Keratinocyte (primary cell): ENCODE measurements at regions not wholly inside any gene's neighbourhood (a gene's known extent, or its start where the extent isn't known, plus 50 kb on each side); places are given as distances from the start of the nearest gene placed in this dataset.

Experiments used
- DNase-seq: peaks from one replicate; pipeline ENCODE4 v3.0.0-alpha.2; 2011; ENCODE audit warnings: low read depth, missing footprints, low spot score
- FAIRE-seq: peaks from 2 replicates; lab custom pipeline; 2011; peaks lifted over from hg19 to GRCh38; lab: Jason Lieb, UNC
- H2AFZ ChIP-seq: 2 replicates; pipeline ENCODE4 v1.6.0; 2012; ENCODE audit warnings: low read length, control low read depth, inconsistent platforms; ENCODE audit not compliant: control insufficient read depth
- H3K27ac ChIP-seq: 2 replicates; pipeline ENCODE4 v1.5.1; 2011; ENCODE audit warnings: low read length; ENCODE audit not compliant: control insufficient read depth, insufficient read depth
- H3K27me3 ChIP-seq: 3 replicates; pipeline ENCODE4 v1.6.0; 2011; ENCODE audit warnings: low read length; ENCODE audit not compliant: control insufficient read depth, insufficient read depth; ENCODE audit errors: extremely low read depth
- H3K36me3 ChIP-seq, 2 experiments: 2 replicates in 1 of 2; 3 replicates in 1 of 2; pipeline ENCODE4 v1.5.1; 2011; ENCODE audit warnings: low read length in 2 of 2, mild to moderate bottlenecking in 1 of 2; ENCODE audit not compliant: control insufficient read depth in 2 of 2, insufficient read depth in 2 of 2; ENCODE audit errors: extremely low read depth in 1 of 2
- H3K4me1 ChIP-seq: 3 replicates; pipeline ENCODE4 v1.5.1; 2011; ENCODE audit warnings: low read length; ENCODE audit not compliant: control insufficient read depth, insufficient read depth; ENCODE audit errors: extremely low read depth
- H3K4me2 ChIP-seq: 3 replicates; pipeline ENCODE4 v1.6.0; 2011; ENCODE audit warnings: low read depth, low read length; ENCODE audit not compliant: control insufficient read depth, insufficient read depth; ENCODE audit errors: extremely low read depth
- H3K4me3 ChIP-seq, 3 experiments: fragments of 200-600 bp in 1 of 3; sonication (generic) in 1 of 3; 2 replicates in 2 of 3; 3 replicates in 1 of 3; pipeline ENCODE4 v1.5.1; 2011 to 2016; ENCODE audit warnings: low read length in 3 of 3, mild to moderate bottlenecking in 3 of 3, control low read depth in 2 of 3, inconsistent platforms in 1 of 3, low read depth in 1 of 3, mixed read lengths in 1 of 3, mixed run types in 1 of 3, moderate library complexity in 1 of 3; ENCODE audit not compliant: control insufficient read depth in 2 of 3, insufficient read depth in 2 of 3; ENCODE audit errors: extremely low read depth in 1 of 3
- H3K79me2 ChIP-seq: 2 replicates; pipeline ENCODE4 v1.6.0; 2012; ENCODE audit warnings: low read length; ENCODE audit not compliant: control insufficient read depth, insufficient read depth
- H3K9ac ChIP-seq: 3 replicates; pipeline ENCODE4 v1.6.0; 2011; ENCODE audit warnings: low read length; ENCODE audit not compliant: control insufficient read depth, insufficient read depth; ENCODE audit errors: extremely low read depth
- H3K9me1 ChIP-seq: 3 replicates; pipeline ENCODE4 v1.6.0; 2011; ENCODE audit warnings: low read length; ENCODE audit not compliant: control insufficient read depth, insufficient read depth; ENCODE audit errors: extremely low read depth
- H3K9me3 ChIP-seq: 2 replicates; pipeline ENCODE4 v1.5.1; 2012; ENCODE audit warnings: low read depth, low read length; ENCODE audit not compliant: control insufficient read depth
- H4K20me1 ChIP-seq: 3 replicates; pipeline ENCODE4 v1.6.0; 2011; ENCODE audit warnings: low read length; ENCODE audit not compliant: control insufficient read depth, insufficient read depth; ENCODE audit errors: extremely low read depth
- EZH2 ChIP-seq: IDR thresholded peaks from one replicate; pipeline ENCODE4 v1.6.1; 2012; ENCODE audit warnings: inconsistent platforms, mild to moderate bottlenecking, low read length, moderate library complexity
- dilution Hi-C: fragments of 300-500 bp; cut with MboI; formaldehyde crosslinking; loops from one replicate; pipeline ENCODE4 v1.7.0; 2020; ENCODE audit warnings: low sequenced_read_pairs; ENCODE audit not compliant: extremely low pct_ligation_motif_present
- TF ChIP-seq, protein P1 (sequence below), 3 experiments: IDR thresholded peaks in 1 of 3; conservative IDR thresholded peaks in 1 of 3; optimal IDR thresholded peaks in 1 of 3; 2 replicates in 2 of 3; 3 replicates in 1 of 3; pipeline versions ENCODE3 to v1.5.1; 2011; ENCODE audit warnings: low read length in 3 of 3, mild to moderate bottlenecking in 3 of 3, moderate library complexity in 2 of 3, control low read depth in 1 of 3, inconsistent platforms in 1 of 3; ENCODE audit not compliant: insufficient read depth in 2 of 3; ENCODE audit errors: extremely low read depth in 1 of 3

DNA sequence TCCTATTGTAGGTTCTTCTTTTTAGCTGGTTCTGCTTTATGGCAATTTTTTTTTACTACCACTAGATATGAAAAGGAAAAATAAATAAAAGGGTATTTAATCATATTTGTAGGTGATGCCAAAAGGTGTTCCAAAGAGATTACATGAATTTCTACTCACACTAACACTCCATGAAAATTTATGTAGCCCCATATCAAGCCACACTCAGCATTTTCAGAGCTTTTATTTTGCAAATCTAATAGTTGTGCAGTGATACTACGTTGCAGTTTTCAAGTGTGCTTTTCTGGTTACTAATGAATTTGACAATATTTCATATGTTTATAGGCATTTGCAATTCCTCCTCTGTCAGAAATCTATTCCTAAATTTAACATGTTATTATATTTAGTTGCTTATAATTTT, 363.9 kb upstream of the TMEFF2 start:
- Histone ChIP-seq H3K4me2 (no peak overlapping the region), H3K79me2 (no peaks in the 10 kb centered on the region), H3K36me3 (no peaks in the 10 kb centered on the region), H3K9me1 (no peaks in the 10 kb centered on the region), H4K20me1 (no peaks in the 10 kb centered on the region), H3K27ac (no peak overlapping the region), H3K27me3 (no peaks in the 10 kb centered on the region), H3K4me3 (no peak overlapping the region), H3K9ac (no peak overlapping the region), H2AFZ (no peak overlapping the region), H3K9me3 (no peaks in the 10 kb centered on the region), H3K4me1 (no peaks in the 10 kb centered on the region)
- DNase-seq (no peak), FAIRE-seq (no peak)
- TF ChIP-seq EZH2, result no peak
- TF ChIP-seq, protein P1, sequence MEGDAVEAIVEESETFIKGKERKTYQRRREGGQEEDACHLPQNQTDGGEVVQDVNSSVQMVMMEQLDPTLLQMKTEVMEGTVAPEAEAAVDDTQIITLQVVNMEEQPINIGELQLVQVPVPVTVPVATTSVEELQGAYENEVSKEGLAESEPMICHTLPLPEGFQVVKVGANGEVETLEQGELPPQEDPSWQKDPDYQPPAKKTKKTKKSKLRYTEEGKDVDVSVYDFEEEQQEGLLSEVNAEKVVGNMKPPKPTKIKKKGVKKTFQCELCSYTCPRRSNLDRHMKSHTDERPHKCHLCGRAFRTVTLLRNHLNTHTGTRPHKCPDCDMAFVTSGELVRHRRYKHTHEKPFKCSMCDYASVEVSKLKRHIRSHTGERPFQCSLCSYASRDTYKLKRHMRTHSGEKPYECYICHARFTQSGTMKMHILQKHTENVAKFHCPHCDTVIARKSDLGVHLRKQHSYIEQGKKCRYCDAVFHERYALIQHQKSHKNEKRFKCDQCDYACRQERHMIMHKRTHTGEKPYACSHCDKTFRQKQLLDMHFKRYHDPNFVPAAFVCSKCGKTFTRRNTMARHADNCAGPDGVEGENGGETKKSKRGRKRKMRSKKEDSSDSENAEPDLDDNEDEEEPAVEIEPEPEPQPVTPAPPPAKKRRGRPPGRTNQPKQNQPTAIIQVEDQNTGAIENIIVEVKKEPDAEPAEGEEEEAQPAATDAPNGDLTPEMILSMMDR (optimal IDR thresholded peaks at IDR 0.05 in 1 of 3, IDR thresholded peaks at IDR 0.05 in 1 of 3, conservative IDR thresholded peaks at IDR 0.05 in 1 of 3; ENCODE audit: extremely low read depth in 1 of 3, insufficient read depth in 2 of 3, low read length in 3 of 3), result no peak
- dilution Hi-C loops, result no loop called here

DNA sequence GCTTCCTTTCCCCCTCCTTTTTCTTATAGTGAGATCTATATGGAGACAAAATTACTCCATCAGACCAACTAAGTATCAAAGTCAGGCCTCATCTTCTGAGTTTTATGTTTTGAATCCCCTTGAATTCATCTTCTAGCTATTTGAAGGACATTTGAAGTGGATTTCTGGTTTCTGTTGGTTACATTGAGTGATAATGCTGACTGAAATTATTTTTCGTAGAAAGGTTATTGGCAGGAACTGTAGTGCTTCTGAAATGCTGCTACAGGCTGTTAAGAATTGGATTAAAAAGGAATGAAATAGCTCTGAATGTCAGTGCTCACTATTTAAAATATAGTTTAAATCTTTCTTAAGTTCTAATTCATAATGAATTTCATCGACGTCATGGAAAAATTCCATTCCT, 361.0 kb upstream of the TMEFF2 start:
- no peak for FAIRE-seq
- H3K9me3 ChIP-seq, result no peaks in the 10 kb centered on the region
- TF ChIP-seq EZH2, result no peak
- DNase-seq, result no peak
- dilution Hi-C loops, result no loop called here
- H3K9me1 ChIP-seq, result no peaks in the 10 kb centered on the region
- H3K4me2 ChIP-seq, result no peak overlapping the region
- H3K27me3 ChIP-seq, result no peaks in the 10 kb centered on the region
- H3K9ac ChIP-seq, result no peak overlapping the region
- no peaks in the 10 kb centered on the region for H3K36me3 ChIP-seq
- H3K27ac ChIP-seq, result no peak overlapping the region
- no peak overlapping the region for H2AFZ ChIP-seq
- H3K4me1 ChIP-seq, result no peaks in the 10 kb centered on the region
- H4K20me1 ChIP-seq, result no peaks in the 10 kb centered on the region
- H3K4me3 ChIP-seq, result no peak overlapping the region
- H3K79me2 ChIP-seq, result no peaks in the 10 kb centered on the region

DNA sequence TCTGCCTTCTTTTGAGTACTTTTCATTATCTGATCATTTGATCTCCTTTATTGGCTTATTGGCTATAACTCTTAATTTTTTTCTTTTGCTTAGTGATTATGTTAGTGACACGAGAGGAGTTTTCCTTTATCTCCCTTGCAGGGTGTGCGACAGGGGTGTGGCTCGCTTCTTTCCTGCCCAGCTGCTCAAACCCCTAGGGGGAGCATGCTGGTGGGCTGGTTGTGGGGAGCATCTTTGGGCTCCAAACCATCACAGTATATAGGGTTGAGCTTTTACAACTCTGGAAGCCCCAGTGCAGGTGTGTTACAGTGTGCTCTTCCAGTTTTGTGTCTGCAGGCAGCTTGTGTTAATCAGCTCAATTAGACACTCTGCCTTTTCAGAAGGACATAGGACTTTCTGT, 357.0 kb upstream of the TMEFF2 start:
- Histone ChIP-seq H2AFZ (no peak overlapping the region), H3K9me1 (no peaks in the 10 kb centered on the region), H3K27me3 (no peaks in the 10 kb centered on the region), H3K79me2 (no peaks in the 10 kb centered on the region), H3K4me2 (no peak overlapping the region), H3K4me3 (no peak overlapping the region), H3K27ac (no peak overlapping the region), H3K9me3 (no peaks in the 10 kb centered on the region), H3K9ac (no peak overlapping the region), H4K20me1 (no peaks in the 10 kb centered on the region), H3K4me1 (peaks cover under 1% of the 10 kb centered on the region), H3K36me3 (no peaks in the 10 kb centered on the region)
- DNase-seq (no peak), FAIRE-seq (no peak)
- dilution Hi-C loops, result no loop called here
- no peak for TF ChIP-seq EZH2
- TF ChIP-seq, protein P1 (optimal IDR thresholded peaks at IDR 0.05 in 1 of 3, IDR thresholded peaks at IDR 0.05 in 1 of 3, conservative IDR thresholded peaks at IDR 0.05 in 1 of 3; ENCODE audit: extremely low read depth in 1 of 3, insufficient read depth in 2 of 3, low read length in 3 of 3), result no peak
